ENCODE measurements at regions not wholly inside any gene's neighbourhood (a gene's known extent, or its start where the extent isn't known, plus 50 kb on each side); places are given as distances from the start of the nearest gene placed in this dataset.

DNA sequence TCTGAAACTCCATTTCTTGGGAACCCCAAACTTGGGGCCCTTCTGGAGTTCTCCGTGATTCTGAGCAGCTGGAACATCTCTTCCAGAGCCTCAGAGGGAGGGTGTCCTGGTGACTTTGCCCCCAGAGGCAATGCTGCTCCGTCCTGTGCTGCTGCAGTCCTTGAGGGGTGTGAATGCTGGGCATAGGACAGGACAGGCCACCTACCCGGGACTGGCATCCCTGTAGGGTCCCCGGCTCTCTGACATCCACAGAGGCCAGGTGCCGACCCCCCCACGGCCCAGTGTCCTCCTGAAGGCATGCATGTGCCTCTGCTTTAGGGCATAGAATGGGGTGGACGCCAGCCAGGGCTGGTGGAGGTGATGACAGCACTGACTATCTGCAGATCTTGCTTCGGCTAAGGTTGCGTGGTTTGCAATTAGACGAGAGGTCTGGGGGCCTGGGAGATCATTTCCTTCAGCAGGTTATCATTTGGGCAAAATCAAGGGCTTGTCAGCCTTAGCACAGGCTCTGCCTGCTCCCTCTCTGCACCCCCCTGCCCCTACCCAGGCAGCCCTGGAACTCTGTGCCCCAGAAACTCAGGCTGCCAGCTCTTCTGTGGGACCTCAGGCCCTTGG, 136.9 kb upstream of the GPR26 start:
- H3K36me3 ChIP-seq (ENCODE audit: insufficient read depth, low read length) = no peaks in the 10 kb centered on the region
- H3K4me3 ChIP-seq (ENCODE audit: low read length) = no peak overlapping the region
- no peaks in the 10 kb centered on the region for H3K9me3 Mint-ChIP-seq
- ChIA-PET POLR2A (no interaction called here), CTCF (no interaction called here)
- TF ChIP-seq, protein P1, sequence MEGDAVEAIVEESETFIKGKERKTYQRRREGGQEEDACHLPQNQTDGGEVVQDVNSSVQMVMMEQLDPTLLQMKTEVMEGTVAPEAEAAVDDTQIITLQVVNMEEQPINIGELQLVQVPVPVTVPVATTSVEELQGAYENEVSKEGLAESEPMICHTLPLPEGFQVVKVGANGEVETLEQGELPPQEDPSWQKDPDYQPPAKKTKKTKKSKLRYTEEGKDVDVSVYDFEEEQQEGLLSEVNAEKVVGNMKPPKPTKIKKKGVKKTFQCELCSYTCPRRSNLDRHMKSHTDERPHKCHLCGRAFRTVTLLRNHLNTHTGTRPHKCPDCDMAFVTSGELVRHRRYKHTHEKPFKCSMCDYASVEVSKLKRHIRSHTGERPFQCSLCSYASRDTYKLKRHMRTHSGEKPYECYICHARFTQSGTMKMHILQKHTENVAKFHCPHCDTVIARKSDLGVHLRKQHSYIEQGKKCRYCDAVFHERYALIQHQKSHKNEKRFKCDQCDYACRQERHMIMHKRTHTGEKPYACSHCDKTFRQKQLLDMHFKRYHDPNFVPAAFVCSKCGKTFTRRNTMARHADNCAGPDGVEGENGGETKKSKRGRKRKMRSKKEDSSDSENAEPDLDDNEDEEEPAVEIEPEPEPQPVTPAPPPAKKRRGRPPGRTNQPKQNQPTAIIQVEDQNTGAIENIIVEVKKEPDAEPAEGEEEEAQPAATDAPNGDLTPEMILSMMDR (IDR thresholded peaks at IDR 0.05) = no peak
- ATAC-seq (ENCODE audit: poor library complexity) (no peak), DNase-seq (no peak)
- H3K27me3 ChIP-seq (ENCODE audit: control insufficient read depth in 1 of 2, insufficient read depth in 2 of 2, low read length in 2 of 2) = peaks cover 6 to 17% of the 10 kb centered on the region in 2 experiments
- no peaks in the 10 kb centered on the region for H3K4me1 Mint-ChIP-seq (ENCODE audit: low read depth)
- H3K4me1 ChIP-seq (ENCODE audit: insufficient read depth, low read length) = no peaks in the 10 kb centered on the region
- no peaks in the 10 kb centered on the region for H3K36me3 Mint-ChIP-seq (ENCODE audit: low read depth)
- peaks cover 56% of the 10 kb centered on the region for H3K27me3 Mint-ChIP-seq
- no peak overlapping the region for H3K27ac ChIP-seq (ENCODE audit: low read depth in 1 of 2, low read length in 2 of 2)
- H3K27ac Mint-ChIP-seq = no peak overlapping the region
- peaks cover 0 to 5% of the 10 kb centered on the region in 2 experiments for H3K9me3 ChIP-seq (ENCODE audit: control insufficient read depth in 1 of 2, insufficient read depth in 1 of 2, low read length in 2 of 2)
- H3K4me3 Mint-ChIP-seq = no peak overlapping the region
- intact Hi-C loops (cut with DNase I, micrococcal nuclease) = no loop called here

DNA sequence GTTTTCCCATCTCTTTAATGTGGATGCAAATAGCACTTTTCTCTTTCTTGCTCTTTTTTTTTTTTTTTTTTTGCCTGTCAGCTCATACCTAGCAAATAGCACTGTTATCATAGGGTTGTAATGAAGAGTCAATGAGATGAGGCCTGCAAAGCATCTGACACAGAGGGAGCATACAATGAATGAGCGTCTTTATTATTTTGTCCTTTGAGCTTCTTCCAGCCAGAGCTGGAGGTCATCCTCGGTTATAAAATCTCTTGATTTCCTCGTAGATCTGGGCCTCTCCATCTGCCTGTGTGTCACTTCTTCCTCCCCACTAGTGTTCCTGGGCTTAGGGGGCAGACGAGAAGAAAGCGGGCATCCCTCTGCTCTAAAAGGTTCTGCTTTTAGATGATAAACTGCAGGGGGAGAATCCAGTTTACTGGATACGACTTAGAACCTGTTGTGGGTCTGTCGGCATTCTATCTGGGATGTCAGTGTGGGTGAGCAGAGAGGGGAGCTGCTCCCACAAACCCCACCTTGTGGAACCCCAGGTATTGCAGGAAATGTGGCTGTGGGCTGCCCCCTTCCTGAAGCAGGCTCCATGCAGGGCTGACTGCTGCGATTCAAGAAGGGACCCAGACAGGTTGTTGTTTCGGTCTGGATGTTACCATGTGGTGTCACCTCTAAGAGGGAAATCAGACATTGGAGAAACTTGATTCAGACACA, 135.8 kb upstream of the GPR26 start:
- POLR2A ChIA-PET = no interaction called here
- no peaks in the 10 kb centered on the region for H3K4me1 Mint-ChIP-seq (ENCODE audit: low read depth)
- CTCF ChIA-PET = no interaction called here

DNA sequence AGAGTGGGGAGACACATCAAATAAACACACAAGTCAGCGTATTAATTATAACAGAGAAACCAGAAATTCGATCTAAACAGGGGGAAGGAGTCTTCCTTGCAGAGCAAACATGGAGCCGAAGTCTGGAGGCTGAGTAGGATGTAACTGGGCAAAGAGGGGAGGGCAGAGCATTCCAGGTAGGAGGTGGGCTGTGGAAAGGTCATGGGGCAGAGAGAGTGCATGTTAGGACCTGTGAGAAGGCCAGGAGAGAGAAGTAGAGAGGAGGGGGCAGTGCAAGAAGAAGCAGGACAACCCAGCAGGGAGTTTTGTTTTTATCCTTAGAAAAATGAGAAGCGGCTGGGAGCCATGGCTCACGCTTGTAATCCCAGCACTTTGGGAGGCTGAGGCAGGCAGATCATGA, 130.8 kb upstream of the GPR26 start:
- Mint-ChIP-seq H3K27ac (no peak overlapping the region), H3K4me1 (ENCODE audit: low read depth) (no peaks in the 10 kb centered on the region), H3K4me3 (no peak overlapping the region), H3K9me3 (no peaks in the 10 kb centered on the region), H3K27me3 (peaks cover 67% of the 10 kb centered on the region), H3K36me3 (ENCODE audit: low read depth) (no peaks in the 10 kb centered on the region)
- Histone ChIP-seq H3K36me3 (ENCODE audit: insufficient read depth, low read length) (no peaks in the 10 kb centered on the region), H3K9me3 (ENCODE audit: control insufficient read depth in 1 of 2, insufficient read depth in 1 of 2, low read length in 2 of 2) (peaks cover 0 to 5% of the 10 kb centered on the region in 2 experiments), H3K4me3 (ENCODE audit: low read length) (no peak overlapping the region), H3K27ac (ENCODE audit: low read depth in 1 of 2, low read length in 2 of 2) (no peak overlapping the region), H3K27me3 (ENCODE audit: control insufficient read depth in 1 of 2, insufficient read depth in 2 of 2, low read length in 2 of 2) (peaks cover 9 to 10% of the 10 kb centered on the region in 2 experiments), H3K4me1 (ENCODE audit: insufficient read depth, low read length) (no peaks in the 10 kb centered on the region)
- DNase-seq (no peak), ATAC-seq (ENCODE audit: poor library complexity) (no peak)
- intact Hi-C loops (cut with DNase I, micrococcal nuclease) = no loop called here
- TF ChIP-seq, protein P1 (IDR thresholded peaks at IDR 0.05) = no peak
- ChIA-PET POLR2A (no interaction called here), CTCF (no interaction called here)

More for the DNA sequence above, 135.8 kb upstream of the GPR26 start:
- intact Hi-C loops (cut with DNase I, micrococcal nuclease) = no loop called here
- Histone ChIP-seq H3K36me3 (ENCODE audit: insufficient read depth, low read length) (no peaks in the 10 kb centered on the region), H3K27me3 (ENCODE audit: control insufficient read depth in 1 of 2, insufficient read depth in 2 of 2, low read length in 2 of 2) (peaks cover 6 to 17% of the 10 kb centered on the region in 2 experiments), H3K4me1 (ENCODE audit: insufficient read depth, low read length) (no peaks in the 10 kb centered on the region), H3K4me3 (ENCODE audit: low read length) (no peak overlapping the region), H3K9me3 (ENCODE audit: control insufficient read depth in 1 of 2, insufficient read depth in 1 of 2, low read length in 2 of 2) (peaks cover 0 to 5% of the 10 kb centered on the region in 2 experiments), H3K27ac (ENCODE audit: low read depth in 1 of 2, low read length in 2 of 2) (no peak overlapping the region)
- Mint-ChIP-seq H3K27me3 (peaks cover 66% of the 10 kb centered on the region), H3K9me3 (no peaks in the 10 kb centered on the region), H3K4me3 (no peak overlapping the region), H3K36me3 (ENCODE audit: low read depth) (no peaks in the 10 kb centered on the region), H3K27ac (no peak overlapping the region)
- DNase-seq (no peak), ATAC-seq (ENCODE audit: poor library complexity) (no peak)
- TF ChIP-seq, protein P1 (IDR thresholded peaks at IDR 0.05) = no peak
